H1 (cell line): ENCODE measurements at regions not wholly inside any gene's neighbourhood (a gene's known extent, or its start where the extent isn't known, plus 50 kb on each side); places are given as distances from the start of the nearest gene placed in this dataset.

Experiments used
- BRCA1 ChIP-seq: IDR thresholded peaks from 2 replicates; pipeline ENCODE4 v1.6.1; 2012; ENCODE audit warnings: low read depth, low read length, improper control_type of control experiment
- CHD2 ChIP-seq: IDR thresholded peaks from 2 replicates; pipeline ENCODE4 v1.6.1; 2012; ENCODE audit warnings: low read length, improper control_type of control experiment
- CREB1 ChIP-seq: IDR thresholded peaks from 2 replicates; pipeline ENCODE4 v1.6.1; 2012; ENCODE audit warnings: inconsistent platforms
- EZH2 ChIP-seq: fragments of 200-600 bp; sonication (generic); IDR thresholded peaks from 2 replicates; pipeline ENCODE4 v1.7.1; 2012; ENCODE audit warnings: low read depth, mild to moderate bottlenecking, moderate library complexity, low read length, inconsistent platforms; ENCODE audit not compliant: severe bottlenecking
- FOSL1 ChIP-seq: IDR thresholded peaks from 2 replicates; pipeline ENCODE4 v1.6.1; 2011; ENCODE audit warnings: mild to moderate bottlenecking, low read depth, low read length, moderate library complexity; ENCODE audit not compliant: insufficient read depth
- GABPA ChIP-seq: IDR thresholded peaks from 2 replicates; pipeline ENCODE4 v1.6.1; 2011; ENCODE audit warnings: mild to moderate bottlenecking, low read length, moderate library complexity, borderline replicate concordance; ENCODE audit not compliant: insufficient read depth
- JUND ChIP-seq: IDR thresholded peaks from 2 replicates; pipeline ENCODE4 v1.6.1; 2011; ENCODE audit warnings: mild to moderate bottlenecking, improper control_type of control experiment, low read length
- POLR2A ChIP-seq, 2 experiments: IDR thresholded peaks; 1 replicate in 1 of 2; 2 replicates in 1 of 2; pipeline ENCODE4 v1.6.1; 2011; ENCODE audit warnings: low read depth in 2 of 2, low read length in 2 of 2, mild to moderate bottlenecking in 2 of 2; ENCODE audit errors: control extremely low read depth in 1 of 2
- RAD21 ChIP-seq, 2 experiments: IDR thresholded peaks in 1 of 2; conservative IDR thresholded peaks in 1 of 2; 2 replicates each; pipeline ENCODE4 v1.6.1; 2011; ENCODE audit warnings: low read depth in 2 of 2, low read length in 2 of 2, improper control_type of control experiment in 1 of 2, inconsistent platforms in 1 of 2, mild to moderate bottlenecking in 1 of 2, moderate library complexity in 1 of 2
- TAF1 ChIP-seq: IDR thresholded peaks from 2 replicates; pipeline ENCODE4 v1.6.1; 2011; ENCODE audit warnings: mild to moderate bottlenecking, low read depth, low read length
- TEAD4 ChIP-seq: IDR thresholded peaks from 2 replicates; pipeline ENCODE4 v1.6.1; 2012; ENCODE audit warnings: low read depth, low read length, inconsistent platforms, mixed read lengths
- TF ChIP-seq, protein P1 (sequence below), 3 experiments: IDR thresholded peaks; 1 replicate in 2 of 3; 2 replicates in 1 of 3; pipeline versions ENCODE4 v1.5.1 to v1.6.1; 2011; ENCODE audit warnings: low read length in 3 of 3, mild to moderate bottlenecking in 3 of 3, inconsistent platforms in 2 of 3, low read depth in 1 of 3, moderate library complexity in 1 of 3; ENCODE audit not compliant: insufficient read depth in 1 of 3; ENCODE audit errors: control extremely low read depth in 1 of 3

DNA sequence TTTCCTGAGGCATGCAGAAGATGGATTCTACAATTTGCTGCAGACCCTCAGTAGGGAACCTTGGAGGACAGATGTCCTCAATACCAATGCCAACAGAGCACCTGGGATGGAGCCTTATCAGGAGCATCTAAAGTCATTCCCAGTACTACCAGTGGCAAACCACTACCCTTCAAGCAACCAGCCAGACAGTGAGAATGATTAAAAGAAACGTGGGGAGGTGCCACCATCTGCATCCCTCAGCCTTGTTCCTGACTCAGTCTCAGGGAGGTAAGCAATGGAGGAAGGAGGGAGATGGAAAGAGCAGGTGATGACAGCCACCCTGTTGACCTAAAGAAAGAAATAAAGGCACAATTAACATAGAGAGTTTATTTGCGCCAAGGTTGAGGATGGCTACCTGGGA lies 175.2 kb upstream of the GRIN2B start:
- no peak for TF ChIP-seq POLR2A (IDR thresholded peaks at IDR 0.05; ENCODE audit: control extremely low read depth in 1 of 2, low read depth in 2 of 2, low read length in 2 of 2)
- TF ChIP-seq, protein P1, sequence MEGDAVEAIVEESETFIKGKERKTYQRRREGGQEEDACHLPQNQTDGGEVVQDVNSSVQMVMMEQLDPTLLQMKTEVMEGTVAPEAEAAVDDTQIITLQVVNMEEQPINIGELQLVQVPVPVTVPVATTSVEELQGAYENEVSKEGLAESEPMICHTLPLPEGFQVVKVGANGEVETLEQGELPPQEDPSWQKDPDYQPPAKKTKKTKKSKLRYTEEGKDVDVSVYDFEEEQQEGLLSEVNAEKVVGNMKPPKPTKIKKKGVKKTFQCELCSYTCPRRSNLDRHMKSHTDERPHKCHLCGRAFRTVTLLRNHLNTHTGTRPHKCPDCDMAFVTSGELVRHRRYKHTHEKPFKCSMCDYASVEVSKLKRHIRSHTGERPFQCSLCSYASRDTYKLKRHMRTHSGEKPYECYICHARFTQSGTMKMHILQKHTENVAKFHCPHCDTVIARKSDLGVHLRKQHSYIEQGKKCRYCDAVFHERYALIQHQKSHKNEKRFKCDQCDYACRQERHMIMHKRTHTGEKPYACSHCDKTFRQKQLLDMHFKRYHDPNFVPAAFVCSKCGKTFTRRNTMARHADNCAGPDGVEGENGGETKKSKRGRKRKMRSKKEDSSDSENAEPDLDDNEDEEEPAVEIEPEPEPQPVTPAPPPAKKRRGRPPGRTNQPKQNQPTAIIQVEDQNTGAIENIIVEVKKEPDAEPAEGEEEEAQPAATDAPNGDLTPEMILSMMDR (IDR thresholded peaks at IDR 0.05; ENCODE audit: control extremely low read depth in 1 of 3, insufficient read depth in 1 of 3, low read depth in 1 of 3, low read length in 3 of 3) = no peak
- TF ChIP-seq RAD21 (IDR thresholded peaks at IDR 0.05 in 1 of 2, conservative IDR thresholded peaks at IDR 0.05 in 1 of 2; ENCODE audit: low read depth in 2 of 2, low read length in 2 of 2) = no peak
- TF ChIP-seq EZH2 = no peak
- no peak for TF ChIP-seq TAF1
- no peak for TF ChIP-seq GABPA
- TF ChIP-seq CHD2 = no peak
- TF ChIP-seq CREB1 = no peak
- TF ChIP-seq JUND = no peak
- TF ChIP-seq TEAD4 = no peak
- TF ChIP-seq BRCA1 = no peak
- TF ChIP-seq FOSL1 = no peak
